GM19238 (cell line): ENCODE measurements at regions not wholly inside any gene's neighbourhood (a gene's known extent, or its start where the extent isn't known, plus 50 kb on each side); places are given as distances from the start of the nearest gene placed in this dataset.

Source experiments
- DNase-seq: peaks from one replicate; pipeline ENCODE4 v3.0.0; 2011; ENCODE audit warnings: low spot score; ENCODE audit not compliant: insufficient read length

DNA sequence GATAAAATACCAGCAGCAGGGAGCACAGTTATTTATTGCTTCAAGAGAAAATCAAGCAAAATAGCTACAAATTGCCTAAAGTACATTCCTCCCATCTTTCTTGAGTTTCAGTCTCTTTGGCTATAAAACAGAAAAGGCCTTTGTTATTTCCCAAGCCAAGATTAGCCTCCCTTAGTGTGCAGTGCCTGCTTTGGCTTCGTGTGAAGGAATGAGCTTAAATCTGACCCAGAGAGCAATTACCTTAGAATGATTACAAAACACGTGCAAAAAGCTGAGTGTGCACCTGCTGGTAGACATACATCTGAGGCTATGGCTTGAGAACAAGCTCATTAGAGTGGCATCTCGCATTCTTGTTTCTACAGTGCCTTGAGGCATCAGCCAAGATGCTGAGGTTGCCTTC is 250.8 kb downstream of the C4orf33 start:
- no peak for DNase-seq

DNA sequence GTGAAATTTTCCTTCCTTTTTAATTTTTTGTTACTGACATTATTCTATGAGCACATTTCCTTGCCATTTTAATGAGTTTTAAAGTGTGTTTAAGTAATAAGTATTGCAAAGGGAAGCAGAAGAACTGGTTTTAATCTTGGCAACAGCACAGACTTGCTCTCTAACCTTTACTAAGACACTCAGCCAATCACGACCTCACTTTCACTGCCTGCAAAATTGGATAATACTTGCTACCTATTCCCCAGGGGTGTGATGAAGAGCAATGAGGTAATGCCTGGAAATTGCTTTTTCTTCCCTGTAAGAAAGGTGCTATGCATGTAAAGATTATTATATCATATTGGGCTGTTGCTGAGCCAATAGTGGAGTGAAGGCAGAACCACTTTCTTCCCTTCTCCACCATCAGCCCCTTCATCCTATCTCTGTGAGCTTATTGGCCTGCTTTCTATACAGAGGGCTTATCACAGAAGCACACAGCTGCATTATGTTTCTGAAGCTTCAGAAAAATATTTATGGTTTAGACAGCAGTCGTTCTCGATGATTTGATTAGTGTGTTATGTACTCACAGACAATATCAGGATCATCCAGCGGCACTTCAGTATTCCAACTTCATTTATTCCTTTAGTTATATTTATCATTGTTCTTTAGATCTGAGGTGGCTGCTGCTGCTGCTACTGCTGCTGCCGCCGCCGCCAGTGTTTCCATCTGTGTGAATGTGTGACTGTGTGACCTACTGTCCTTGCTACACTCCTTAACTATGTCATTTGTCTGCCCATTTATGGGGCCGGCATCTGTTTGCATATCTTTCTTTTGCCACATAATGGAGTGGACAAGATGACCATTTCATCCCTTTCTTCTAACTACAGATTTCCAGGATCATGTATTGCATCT is 255.1 kb downstream of the C4orf33 start:
- DNase-seq: no peak

DNA sequence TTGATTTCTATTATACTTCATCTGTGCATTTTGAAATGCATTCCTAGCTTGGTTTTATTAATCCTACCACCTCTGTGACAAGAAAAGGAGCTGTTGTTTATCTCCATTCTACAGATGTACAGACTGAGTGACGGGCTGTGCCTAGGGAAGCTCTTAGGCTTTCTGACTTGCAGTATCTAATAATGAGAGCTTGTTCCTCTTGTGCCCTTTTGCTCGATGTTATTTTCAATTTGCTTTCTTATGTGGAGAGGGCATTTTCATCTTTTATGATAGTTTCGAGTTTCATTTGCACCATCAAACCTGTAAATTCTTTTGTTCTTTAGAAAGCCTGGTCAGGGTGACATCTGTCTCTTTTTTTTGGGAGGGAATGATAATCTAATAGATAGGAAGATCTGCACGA is 256.5 kb downstream of the C4orf33 start:
- no peak for DNase-seq

DNA sequence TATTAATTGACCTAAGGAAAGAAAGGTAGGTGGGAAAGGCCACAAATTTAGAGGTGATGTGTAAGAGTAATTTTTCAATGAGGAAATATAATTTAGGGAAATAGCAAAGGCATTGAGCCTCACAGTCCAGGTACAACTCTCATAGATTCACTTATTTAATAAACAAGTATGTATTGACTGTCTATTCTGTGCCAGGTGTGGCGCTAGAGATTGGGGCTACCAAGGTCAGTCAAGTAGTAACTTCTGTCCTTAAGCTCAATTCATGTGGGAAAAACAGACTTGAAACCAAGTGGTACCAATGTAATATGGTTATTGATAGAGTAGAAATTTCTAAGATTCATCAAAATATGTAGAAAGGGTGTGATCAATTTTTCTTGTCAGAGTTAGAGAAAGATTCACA is 257.5 kb downstream of the C4orf33 start:
- no peak for DNase-seq

DNA sequence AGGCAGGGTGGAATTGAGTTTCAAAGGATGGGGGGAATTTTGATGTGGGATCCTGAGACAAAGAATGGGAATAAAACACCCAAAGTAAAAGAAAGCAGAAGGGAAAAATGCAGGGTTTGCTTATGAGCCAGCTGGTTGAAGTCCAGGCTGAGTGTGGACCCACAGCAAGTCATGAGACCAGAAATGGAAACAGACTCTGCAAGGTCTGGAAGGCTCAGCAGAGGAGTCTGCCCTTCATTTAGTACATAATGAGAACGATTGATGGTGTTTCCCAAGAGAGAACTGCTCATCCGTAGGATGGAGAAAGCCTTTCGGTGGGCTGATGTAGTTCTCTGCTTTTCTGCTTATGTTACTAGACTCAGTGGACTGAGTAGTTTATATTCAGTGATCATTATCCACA is 259.1 kb downstream of the C4orf33 start:
- DNase-seq: no peak

DNA sequence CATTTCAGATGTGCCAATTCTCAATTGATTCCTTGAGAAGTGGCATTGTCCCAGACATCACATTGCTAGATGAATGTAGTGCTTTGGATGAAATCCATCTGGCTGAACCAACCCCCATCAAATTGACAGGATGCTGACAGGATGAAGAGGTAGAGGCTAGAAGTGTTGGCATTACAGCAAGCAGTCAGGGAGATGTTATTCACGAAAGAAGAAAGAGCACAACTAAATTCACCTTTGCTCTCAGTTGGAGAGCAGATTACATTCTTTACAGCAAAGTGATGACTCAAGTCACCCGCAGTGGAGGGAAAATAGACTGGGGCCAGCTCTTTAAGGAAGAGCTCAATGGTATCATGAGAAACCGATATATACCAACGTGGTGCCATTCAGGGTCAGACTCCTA is 259.6 kb downstream of the C4orf33 start:
- DNase-seq: no peak

DNA sequence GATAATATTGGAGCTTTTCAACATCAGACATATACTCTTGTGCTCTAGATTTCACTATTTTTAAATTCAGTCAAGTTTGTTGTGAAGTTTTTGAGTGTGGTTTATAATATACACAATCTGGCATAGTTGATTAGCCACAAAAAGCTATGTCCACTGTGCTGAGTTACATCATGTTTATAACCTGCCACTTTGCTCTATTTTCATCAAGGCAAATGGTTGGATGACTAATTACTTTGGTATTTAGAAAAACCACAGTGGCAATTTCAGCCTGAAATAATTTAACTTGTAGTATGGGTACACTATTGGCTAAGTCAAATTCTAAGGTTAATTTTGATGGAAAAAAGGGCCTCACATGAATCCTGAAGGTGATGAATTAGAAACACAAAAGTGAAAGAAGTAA is 262.6 kb downstream of the C4orf33 start:
- no peak for DNase-seq

DNA sequence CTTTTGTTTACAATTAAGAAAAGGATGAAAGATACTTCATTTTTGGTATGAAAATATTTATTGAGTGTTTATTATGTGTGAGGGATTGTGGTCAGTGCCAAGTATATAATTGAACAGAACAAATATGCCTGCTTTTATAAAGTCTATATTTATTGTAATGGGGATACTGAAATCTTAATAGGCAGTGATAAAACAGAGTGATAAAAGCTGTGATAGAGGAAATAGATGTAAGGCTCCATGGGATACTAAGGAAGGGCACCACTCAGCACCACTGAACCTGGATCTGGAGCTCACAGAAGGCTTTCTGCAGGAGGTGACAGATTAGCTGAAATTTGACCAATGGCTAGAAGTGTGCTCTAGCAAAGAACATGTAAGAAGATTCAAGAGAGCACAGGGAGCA is 263.5 kb downstream of the C4orf33 start:
- DNase-seq: no peak

DNA sequence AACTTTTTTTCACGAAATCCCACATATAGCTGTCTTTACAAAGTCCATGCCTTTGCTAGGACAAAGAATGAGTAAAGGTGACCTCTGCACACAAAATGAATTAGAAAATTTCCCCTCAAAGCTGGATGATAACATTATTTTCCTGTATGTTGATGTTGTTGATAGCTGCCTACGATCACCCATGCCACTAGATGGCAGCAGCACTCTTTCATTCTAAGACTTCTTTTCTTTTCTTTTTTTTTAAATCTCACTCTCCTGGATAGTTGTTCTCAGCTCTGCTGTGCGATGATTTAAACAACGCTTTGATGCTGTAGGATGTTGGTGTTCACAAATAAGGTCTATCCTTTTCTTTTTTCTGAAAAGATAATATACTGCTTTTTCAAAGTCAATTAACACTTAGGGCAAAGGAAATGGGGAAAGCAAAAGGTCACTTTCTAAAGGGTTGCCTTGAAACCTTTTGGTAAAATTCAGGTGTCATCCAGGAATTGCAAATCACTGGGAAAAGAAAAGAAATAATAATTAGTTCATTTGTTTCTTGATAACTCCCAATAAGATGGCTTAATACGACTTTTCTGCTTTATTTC is 266.8 kb downstream of the C4orf33 start:
- peak; percentile 14 for DNase-seq

DNA sequence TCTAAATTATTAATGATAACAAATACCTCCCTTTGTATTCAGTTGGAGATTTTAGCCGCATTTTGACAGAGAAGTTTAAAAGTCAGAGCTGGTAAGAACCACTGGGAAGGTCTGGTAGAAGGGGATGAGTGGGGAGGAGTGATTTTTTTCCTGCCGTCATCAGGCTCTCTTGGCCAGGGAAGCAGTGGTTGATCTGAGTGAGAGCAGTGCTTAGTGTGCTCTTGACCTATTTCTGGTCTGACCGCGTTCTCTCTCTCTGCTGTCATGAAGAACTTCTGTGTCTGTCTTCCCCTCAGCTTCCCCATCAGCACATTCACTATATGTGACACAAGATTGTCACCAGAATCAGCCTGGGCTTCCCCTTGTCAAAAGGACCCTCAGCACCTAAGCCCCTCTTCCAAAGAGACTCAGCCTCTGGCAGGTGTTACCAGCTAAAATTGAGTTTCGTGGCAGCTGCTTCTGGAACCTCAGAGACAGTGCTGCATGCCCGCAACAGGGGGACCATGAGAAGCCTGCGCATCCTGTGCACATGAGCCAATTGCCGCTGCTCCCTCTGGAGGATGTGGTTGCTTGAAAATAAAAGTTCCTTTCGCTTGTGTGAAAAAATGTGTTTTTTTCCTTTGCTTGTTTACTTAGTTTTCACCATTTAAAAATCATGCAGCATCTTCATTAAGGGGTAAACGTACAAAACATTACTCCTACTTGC is 268.9 kb downstream of the C4orf33 start:
- DNase-seq: no peak

DNA sequence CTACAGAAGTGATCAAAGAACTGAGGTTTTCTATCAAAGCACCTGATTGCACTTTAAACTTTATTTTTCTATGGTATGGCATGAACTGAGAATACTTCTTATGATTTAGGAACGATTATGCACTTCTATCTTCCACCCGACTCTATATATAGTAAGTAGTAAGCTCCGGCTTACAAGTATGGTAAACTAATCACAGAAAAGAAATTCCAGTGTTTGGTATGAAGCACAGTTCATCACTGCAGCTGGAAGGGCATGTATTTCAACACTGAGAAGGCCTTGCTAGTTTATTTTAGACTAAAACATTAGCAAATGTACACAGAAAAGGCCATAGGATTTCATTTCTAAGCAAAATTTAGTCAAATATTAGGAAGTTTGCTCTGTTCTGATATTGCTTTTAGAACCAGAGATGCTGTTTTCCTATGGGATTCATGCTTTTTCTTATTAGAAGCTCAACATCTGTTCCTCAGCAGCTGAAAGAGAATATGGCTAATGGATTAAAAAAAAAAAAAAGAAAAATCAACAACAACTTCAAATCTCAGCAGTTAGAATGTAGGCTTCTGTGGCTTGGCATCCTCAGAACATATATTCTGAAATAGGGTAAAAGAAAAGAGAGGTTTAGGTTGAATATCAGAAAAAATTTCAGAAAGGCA is 273.5 kb downstream of the C4orf33 start:
- DNase-seq: no peak

DNA sequence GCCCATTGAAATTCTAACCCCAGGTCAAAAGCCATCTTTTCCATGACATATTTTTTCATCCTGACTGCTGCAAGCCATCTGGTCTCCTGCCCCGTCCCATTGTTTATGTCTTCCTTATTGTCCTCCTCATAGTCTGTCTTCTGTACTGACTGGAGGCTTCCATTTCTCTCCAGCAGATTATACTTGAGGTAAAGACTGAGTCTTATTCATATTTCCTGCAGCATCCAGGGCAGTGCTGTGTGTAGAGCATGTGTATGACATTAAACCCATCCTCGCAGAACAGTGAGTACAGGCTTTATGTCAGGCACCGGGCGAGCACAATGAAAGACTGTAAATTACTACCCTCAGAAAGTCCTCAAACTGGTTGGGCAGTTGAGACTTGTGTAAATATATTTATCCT is 275.1 kb downstream of the C4orf33 start:
- DNase-seq: no peak

DNA sequence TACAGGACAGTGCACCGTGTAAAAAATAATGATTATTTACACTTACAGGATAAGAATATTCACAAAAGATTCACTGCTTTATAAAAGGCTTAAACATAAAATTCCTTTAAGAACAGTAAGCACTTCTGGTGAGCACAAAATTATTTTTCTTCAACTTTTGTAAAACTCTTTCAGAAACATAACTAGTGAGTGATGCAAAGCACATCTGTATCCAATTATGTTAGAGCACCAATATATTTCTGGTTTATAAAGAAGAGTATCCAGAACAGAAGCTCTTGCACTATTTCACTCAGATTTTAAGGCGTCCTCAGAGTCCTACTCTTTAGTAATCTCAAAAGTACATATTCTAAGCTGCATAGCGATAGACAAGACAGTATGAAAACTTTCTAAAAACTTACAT is 276.0 kb downstream of the C4orf33 start:
- DNase-seq: no peak

DNA sequence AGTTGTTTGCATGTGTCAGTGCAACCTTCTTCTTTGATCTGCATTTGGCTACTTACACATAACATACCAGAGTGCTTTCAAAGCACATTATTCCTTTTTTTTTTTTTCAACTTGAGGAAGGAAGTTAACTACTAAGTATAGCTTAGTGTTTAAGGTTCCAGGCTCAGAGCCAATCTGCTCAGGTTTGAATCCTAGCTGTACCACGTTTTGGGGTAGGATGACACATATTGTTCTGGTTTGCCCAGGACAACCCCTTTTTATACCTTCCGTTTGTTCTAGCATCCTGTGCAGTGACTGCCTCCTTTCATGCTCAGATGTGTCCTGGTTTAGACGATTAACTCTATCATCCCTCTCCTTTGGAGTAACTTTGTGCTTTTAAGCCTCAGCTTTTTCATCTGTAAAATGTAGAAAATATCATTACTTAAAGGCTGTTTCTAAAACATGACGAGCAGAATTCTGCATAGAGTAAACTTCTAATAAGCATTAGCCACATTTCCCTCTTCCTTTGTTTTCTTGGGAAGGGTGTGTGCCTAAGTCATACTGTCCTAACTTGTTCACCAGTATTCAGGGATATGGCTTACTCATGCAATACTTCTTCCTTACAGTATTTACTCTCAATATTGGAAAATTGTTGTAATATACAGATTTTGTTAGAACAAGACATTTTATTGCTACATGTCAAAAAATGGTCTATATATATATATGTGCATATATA is 281.3 kb downstream of the C4orf33 start:
- no peak for DNase-seq

DNA sequence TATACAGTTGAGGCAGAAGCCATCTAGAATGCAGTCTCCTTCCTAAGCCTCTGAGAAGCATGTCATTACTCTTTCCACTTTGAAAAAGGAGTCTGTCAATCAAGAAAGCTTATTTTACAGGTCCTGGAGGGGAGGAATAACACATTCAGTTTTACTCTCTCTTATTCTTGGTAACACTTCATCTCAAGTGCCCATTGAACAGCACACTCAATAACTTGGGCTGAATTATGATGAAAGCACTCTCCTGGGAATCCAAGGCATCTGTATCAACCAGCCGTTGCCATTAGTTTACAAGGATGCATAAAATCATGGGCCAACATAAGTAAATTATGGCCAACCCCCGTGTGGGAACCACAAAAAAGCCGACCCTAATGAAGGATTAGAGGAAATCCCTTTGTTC is 282.4 kb downstream of the C4orf33 start:
- no peak for DNase-seq

DNA sequence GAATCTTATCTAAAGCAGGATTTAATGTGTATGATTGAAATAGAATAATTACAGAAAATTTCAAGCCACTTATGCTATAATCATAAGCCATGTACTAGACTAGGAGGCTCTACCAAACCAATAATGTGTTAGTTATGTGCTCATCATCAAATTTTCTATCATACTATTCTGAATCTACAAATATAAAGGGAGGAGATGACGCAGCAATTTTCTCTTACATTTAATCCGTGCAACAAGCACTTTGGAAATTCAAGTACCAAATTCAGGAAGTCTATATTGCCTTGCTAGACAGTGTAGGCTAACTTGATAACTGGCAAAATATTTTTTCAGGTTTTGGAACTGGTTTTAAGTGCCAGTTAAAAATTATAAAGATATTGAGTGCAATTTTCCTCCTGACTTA is 283.5 kb downstream of the C4orf33 start:
- no peak for DNase-seq

DNA sequence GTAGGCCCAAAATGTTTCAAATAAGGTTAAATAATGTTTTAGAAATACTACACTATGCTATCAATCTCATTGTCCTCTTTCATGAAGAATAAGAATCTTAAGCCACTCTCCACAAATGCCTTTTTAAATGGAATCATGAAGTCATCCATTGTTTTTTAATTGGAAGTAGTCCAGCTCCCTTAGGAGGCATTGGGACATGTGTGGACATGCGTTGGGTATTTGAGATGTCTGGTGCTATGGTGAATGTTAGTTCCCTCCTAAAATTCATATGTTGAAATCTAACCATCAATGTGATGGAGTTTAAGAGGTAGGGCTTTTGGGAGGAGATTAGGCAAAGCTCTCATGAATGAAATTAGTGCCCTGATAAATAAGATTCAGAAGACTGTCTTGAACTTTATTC is 289.0 kb downstream of the C4orf33 start:
- no peak for DNase-seq

DNA sequence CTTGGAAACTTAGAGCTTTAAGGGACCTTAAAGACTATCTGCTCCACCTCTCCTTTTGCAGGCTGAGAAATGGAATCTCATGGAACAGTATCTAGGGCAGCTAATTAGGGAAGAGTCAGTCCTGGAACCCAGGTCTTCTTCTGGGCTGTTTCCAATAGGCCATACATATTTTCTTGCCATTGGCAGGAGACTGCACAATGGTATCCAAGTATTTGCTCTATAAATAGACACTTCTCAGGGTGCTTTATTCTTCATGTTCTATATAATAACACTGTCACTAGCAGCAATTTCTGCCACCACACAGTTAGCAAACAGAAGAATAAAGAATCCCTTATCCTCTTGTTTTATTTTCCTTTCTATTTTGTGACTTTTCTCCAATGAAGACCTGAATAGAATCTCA is 291.7 kb downstream of the C4orf33 start:
- DNase-seq: no peak

DNA sequence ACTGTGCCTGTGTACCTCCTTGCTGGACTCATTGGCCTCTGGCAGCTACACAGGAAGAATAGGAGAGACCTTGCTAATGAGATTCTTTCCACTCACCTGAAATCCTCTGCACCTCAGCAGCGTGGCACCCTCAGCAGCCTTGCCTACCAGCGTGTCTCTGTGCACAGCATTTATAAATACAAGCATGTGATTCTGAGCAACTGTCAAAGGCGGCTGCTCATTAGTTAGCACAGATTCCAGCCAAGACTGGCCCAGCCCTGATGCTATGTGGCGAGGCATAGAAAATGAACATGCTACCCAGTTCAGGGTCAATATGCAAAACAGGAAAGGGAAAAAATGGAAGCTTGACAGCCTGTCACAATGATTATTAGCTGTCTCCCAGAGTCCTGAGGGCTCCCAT is 298.0 kb downstream of the C4orf33 start:
- DNase-seq: no peak

DNA sequence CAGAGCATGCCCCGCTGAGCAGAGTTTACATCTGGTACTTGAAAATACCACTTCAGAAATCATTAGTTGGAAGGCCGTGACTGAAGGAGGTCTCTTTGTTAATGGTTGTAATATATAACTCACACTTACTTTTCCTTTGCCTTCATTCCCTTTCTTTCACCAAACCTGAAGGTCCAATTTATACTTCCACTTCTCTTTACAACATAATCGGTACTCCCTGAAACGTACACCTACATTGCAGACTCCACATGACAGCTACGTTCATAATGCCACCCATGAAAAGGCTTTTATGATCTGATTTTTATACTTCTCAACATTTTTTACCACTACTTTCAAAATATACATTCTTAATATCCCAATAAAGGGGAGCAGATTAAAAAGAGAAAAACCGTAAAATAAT is 298.7 kb downstream of the C4orf33 start:
- DNase-seq: no peak

DNA sequence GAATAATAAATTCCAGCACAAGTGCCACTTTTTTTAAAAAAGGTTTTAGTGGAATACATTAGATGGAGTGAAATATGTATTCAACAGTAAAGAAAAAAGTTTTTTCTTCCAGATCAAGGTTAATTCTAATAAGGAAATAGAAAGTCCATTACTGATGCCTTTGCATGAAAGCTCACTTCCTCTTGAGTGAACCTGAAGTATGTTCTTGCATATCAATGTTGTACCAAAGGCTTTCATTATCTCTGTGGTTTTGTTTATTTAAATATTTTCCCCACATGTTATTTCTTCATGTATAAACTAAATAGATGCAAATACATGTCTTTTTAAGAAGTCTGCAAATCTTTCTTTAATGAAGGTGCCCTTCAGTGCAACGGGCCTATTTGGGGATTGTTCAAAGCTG is 307.9 kb downstream of the C4orf33 start:
- DNase-seq: no peak
